Hypothalamus (tissue), 51 donors: ENCODE measurements at regions not wholly inside any gene's neighbourhood (a gene's known extent, or its start where the extent isn't known, plus 50 kb on each side); places are given as distances from the start of the nearest gene placed in this dataset.
"Not testable (repeated sequence)": the region's sequence is repeated elsewhere in the genome, so short reads cannot be mapped to it uniquely, and the experiment has no call there.

Experiments
- DNase-seq, 51 donors: peaks; one replicate each; lab custom pipeline; 2025; lab: John Stamatoyannopoulos, UW

DNA sequence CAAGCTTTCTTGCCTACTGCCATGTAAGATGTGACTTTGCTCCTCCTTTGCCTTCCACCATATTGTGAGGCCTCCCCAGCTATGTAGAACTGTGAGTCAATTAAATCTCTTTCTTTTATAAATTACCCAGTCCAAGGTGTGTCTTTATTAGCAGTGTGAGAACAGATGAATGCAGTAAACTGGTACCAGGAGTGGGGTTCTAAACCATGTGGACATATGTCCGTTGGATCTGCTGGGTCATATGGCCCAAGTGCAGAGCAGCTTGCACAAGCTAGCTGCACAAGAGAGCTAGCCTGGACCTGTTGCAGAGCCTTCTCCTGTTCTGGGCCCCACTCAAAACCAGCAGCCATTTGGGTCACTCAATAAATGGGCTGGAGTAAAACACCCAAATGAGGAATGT lies 177.1 kb downstream of the HIPK3 start:
- DNase-seq = no peak

- DNase-seq = not testable (repeated sequence)
Measured at GRCh38 chr11:33428435-33428834, 171.3 kb downstream of the HIPK3 start.

DNA sequence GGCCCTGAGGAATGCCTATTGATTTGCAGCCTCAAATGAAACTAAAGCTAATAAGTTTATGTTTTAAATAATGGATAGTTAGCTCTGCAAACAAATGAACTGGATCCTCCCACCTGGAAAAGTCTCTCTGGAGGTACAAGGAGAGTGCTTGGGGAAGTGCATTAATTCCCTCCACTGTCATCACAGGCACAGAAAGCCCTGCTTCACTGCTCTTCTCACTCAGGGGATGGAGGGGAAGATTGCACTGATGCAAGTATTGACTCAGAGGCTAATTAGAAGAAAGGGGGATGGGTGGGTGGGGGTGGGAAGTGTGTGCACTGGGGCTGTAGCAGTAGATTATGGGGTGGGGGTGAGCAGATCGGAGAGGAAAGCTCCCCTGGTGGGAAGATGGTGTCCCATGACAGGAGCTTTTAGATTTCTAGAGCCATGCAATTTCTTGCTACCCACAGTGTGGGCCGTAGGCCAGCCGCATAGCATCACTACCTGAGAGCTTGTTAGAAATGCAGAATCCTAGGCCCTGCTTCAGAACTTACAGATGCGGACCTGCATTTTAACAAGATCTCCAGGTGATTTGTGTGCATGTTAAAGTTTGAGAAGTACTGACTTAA lies 163.9 kb downstream of the HIPK3 start:
- no peak for DNase-seq

DNA sequence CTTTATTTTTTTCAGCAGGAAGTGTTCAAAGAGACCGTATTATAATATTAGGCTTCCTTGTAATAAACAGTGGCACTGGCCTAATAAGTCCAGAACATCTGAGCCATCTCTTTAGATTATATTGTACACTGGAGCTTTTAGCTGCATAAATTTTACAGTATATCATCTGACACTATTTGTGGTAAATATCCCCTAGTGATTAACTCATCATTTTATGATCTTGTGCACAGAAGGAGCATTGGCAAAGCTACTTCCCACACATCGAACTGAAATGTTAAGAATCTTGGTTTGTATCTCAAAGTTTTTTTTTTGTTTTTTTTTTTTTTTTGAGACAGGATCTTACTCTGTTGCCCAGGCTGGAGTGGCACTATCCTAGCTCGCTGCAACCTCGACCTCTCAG lies 162.7 kb downstream of the HIPK3 start:
- no peak for DNase-seq

- peak in 1 of 51 donors; percentile 13 for DNase-seq
Measured at GRCh38 chr11:33417121-33417520, 159.9 kb downstream of the HIPK3 start.

DNA sequence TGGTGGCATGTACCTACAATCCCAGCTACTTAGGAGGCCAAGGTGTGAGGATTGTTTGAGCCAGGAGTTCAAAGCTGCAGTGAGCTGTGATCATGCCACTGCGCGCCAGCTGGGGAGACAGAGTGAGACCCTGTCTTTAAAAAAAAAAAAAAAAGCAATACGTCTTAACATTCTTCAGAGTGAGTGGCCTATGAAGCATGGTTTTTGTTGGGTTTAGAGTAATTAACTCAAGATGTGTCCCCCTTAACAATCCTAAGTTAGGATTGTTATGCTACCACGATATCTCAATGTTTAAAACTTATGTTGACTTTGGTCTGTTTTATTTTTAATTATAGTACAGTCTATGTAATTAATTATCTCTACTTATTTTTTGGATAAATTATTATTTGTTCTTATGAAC lies 156.1 kb downstream of the HIPK3 start:
- DNase-seq = no peak

- peak in 1 of 51 donors; percentile 24 for DNase-seq
Measured at GRCh38 chr11:33412241-33412640, 155.1 kb downstream of the HIPK3 start.

DNA sequence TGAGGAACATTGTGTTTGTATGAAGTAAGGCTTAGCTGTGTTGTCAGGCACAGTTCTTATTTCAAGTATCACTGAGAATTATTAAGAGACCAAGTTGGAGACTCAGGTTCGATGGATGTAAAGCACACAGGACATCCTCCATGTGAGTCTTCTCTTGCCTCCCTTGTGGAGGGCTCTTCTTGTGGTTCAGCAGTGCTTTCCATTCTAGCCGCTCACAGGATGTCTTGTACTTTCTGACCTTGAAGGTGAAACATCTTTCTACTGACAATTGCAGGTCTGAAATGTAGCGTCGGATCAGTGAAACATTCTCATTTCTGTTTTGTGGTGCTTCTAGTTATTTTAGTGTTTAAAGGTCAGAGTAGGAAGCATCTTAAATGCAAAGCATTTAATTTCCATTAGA lies 154.6 kb downstream of the HIPK3 start:
- DNase-seq = no peak

- no peak for DNase-seq
Measured at GRCh38 chr11:33410086-33410765, 153.0 kb downstream of the HIPK3 start.
